OCI-LY1 (cell line): ENCODE measurements at regions not wholly inside any gene's neighbourhood (a gene's known extent, or its start where the extent isn't known, plus 50 kb on each side); places are given as distances from the start of the nearest gene placed in this dataset.

Experiments
- EZH2 ChIP-seq: fragments of 200-600 bp; sonication (generic), shearing (Covaris generic); IDR thresholded peaks from 2 replicates; pipeline ENCODE4 v1.8.0; 2017; ENCODE audit warnings: borderline replicate concordance, mixed run types, mild to moderate bottlenecking, antibody characterized with exemption, low read length, moderate library complexity, mixed read lengths
- TF ChIP-seq, protein P1 (sequence below): fragments of 200-600 bp; sonication (generic), shearing (Covaris generic); IDR thresholded peaks from 2 replicates; pipeline ENCODE4 v1.5.1; 2017; ENCODE audit warnings: mild to moderate bottlenecking, antibody characterized with exemption, low read length, moderate library complexity, mixed read lengths

DNA sequence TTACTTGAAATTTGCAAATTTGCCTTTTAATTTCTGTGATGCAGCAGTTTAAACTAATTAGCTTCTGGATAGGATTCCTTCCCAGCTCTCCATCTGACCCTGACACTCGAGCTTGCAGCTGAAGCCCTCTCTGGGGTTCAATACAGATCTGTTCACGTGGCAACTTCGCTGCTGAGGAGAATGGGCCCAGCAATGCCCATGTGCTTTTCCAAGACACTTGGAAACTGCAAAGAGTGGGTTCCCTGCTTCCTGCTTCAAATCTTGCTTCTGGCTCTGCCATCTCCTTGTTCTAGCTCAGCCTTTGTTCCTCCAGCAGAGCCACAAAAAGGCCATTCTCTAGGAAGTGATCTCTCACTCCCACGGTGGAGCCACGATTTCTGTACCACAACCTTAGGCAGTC, 50.0 kb upstream of the IRX6 start:
- TF ChIP-seq, protein P1, sequence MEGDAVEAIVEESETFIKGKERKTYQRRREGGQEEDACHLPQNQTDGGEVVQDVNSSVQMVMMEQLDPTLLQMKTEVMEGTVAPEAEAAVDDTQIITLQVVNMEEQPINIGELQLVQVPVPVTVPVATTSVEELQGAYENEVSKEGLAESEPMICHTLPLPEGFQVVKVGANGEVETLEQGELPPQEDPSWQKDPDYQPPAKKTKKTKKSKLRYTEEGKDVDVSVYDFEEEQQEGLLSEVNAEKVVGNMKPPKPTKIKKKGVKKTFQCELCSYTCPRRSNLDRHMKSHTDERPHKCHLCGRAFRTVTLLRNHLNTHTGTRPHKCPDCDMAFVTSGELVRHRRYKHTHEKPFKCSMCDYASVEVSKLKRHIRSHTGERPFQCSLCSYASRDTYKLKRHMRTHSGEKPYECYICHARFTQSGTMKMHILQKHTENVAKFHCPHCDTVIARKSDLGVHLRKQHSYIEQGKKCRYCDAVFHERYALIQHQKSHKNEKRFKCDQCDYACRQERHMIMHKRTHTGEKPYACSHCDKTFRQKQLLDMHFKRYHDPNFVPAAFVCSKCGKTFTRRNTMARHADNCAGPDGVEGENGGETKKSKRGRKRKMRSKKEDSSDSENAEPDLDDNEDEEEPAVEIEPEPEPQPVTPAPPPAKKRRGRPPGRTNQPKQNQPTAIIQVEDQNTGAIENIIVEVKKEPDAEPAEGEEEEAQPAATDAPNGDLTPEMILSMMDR = no peak
- TF ChIP-seq EZH2 = no peak
